ENCODE measurements at regions not wholly inside any gene's neighbourhood (a gene's known extent, or its start where the extent isn't known, plus 50 kb on each side); places are given as distances from the start of the nearest gene placed in this dataset.

DNA sequence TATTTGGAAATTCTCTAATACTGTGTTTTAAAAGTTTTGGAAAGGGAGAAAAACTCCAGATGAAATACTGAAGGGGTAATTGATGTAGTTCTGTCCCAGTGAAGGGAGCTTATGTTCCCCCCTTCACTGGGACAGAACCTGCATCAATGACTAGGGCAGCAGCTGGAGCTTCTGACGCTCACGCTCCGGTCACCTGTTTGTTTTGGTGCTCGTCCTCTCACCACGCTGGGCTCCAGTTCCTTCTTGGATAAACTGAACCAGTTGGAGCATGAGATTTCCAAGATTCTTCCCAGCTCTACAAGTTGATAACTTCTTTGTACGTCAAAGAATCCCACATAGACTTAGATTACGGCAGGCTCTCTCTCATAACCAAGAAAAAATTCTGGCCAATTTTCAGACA lies 51.4 kb upstream of the HNRNPU start:
- H3K27ac ChIP-seq, result no peak overlapping the region
- no peak overlapping the region for H3K4me3 ChIP-seq

DNA sequence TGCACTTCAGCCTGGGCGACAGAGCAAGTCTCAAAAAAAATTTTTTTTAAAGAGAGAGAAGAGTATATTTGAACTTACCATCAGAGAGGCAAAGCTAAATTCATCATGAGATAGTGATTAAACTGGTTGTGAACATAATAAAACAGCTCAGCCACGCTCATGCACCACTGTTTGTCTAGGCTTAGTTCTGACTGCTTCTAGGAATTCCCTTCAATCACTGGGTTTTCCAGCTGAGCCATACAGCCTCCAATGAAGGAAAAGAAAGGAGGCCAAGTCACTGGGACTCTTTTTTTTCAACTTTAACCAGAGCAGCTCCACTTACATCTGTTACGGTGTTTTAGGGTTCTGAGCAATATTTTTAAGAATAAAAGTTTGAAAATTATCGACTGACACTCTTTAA lies 50.4 kb upstream of the HNRNPU start:
- Histone ChIP-seq H3K4me3 (no peak overlapping the region), H3K27ac (no peak overlapping the region)

Measured in skin epidermis (tissue), 12 donors.